ENCODE measurements at regions not wholly inside any gene's neighbourhood (a gene's known extent, or its start where the extent isn't known, plus 50 kb on each side); places are given as distances from the start of the nearest gene placed in this dataset.

DNA sequence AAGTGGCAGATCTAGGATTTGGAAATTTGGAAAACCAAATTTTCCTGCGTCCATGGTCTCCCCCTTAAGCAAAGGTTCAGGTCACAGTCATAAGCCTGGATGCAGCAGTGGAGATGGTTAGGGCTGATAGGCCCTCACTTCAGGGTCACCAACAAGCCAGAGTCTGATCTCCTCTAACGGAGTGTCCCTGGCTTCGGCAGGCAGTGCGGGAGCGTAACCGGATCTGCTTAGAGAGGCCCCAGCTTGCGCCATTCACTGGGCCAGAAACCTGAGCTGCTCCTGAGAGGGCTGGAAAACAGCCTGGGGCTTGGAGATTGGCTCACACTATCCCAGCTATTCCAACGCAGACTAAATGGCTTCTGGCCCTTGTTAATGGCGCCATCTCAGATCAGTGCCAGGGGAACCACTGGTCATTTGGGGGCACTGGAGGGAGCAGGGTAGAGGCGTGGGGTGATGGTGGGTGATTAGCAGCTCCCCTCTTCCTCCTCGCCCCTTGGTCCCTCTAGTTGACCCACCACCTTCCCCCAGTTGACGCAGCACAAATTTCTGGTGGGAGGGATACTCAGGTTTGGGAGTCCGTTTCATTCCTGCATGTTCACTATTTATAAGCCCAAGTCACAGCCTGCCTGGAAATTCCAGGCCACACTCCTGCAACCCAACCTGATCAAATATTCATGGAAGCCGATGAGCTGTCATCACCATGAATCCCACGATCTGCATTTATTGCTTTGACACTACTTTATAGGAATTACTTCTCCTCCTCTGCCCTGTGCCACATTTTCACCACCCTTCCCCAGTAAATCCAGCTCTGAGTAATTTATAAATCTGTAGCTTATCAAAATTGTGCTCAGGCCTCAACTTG is 134.6 kb upstream of the CPEB4 start:
- no CpG with 5 or more reads among the region's 15 CpGs for WGBS, 2 donors (ENCODE audit: extremely low coverage in 2 of 2, insufficient read length in 2 of 2, insufficient replicate concordance in 1 of 2)
- H3K36me3 ChIP-seq (replicated peaks in 1 of 2; ENCODE audit: control insufficient read depth in 2 of 2, insufficient read depth in 2 of 2, low read length in 2 of 2) = no peaks in the 10 kb centered on the region
- peak overlapping the region; percentile 0 for H4K8ac ChIP-seq (ENCODE audit: low read depth, low read length)

DNA sequence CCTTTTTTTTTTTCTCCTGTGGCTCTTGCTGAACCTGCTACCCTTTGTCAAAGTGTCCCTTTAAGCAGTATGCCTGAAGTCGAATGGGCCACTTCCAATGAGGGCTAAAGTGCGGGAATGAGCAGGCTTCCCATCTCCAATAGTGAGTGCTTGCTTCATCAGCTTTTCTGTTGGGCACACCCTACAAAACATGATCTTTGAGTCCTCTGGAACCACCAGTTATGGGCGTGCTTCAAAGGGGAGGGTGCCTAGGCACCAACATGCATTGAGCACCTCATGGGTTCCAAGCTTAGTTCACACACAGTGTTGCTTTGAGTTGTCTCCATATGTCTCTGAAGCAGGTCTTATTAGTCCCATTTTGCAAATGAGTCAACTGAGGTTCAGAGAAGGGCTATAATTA is 132.8 kb upstream of the CPEB4 start:
- H3K18ac ChIP-seq (ENCODE audit: low read length) = no peak overlapping the region
- no CpG with 5 or more reads among the region's 3 CpGs for WGBS, 2 donors (ENCODE audit: extremely low coverage in 2 of 2, insufficient read length in 2 of 2, insufficient replicate concordance in 1 of 2)

More for the DNA sequence above, 134.6 kb upstream of the CPEB4 start:
- no peaks in the 10 kb centered on the region for H3K27me3 ChIP-seq (ENCODE audit: control insufficient read depth in 3 of 3, insufficient read depth in 3 of 3, low read depth in 1 of 3, low read length in 3 of 3)
- peak overlapping the region; percentile 66 for H3K27ac ChIP-seq (replicated peaks; ENCODE audit: low read length)
- H3K14ac ChIP-seq (ENCODE audit: low read length) = no peak overlapping the region
- no peak overlapping the region for H3K4me3 ChIP-seq (ENCODE audit: low read length in 2 of 2)
- no peak overlapping the region for H3K4ac ChIP-seq (ENCODE audit: low read length)
- H2BK5ac ChIP-seq (ENCODE audit: low read length) = peak overlapping the region; percentile 14
- H3K23ac ChIP-seq (ENCODE audit: low read depth, low read length, poor library complexity) = no peak overlapping the region
- no peaks in the 10 kb centered on the region for H3K79me1 ChIP-seq (ENCODE audit: low read depth, low read length)
- H2BK15ac ChIP-seq (ENCODE audit: low read length) = no peak overlapping the region
- no peak overlapping the region for H2AK5ac ChIP-seq (ENCODE audit: low read depth, low read length)
- peak overlapping the region; percentile 87 for H4K91ac ChIP-seq (ENCODE audit: low read depth, low read length, poor library complexity)
- H3K18ac ChIP-seq (ENCODE audit: low read length) = peak overlapping the region; percentile 80
- H3K4me1 ChIP-seq (ENCODE audit: control insufficient read depth in 2 of 2, insufficient read depth in 1 of 2, low read depth in 1 of 2, low read length in 2 of 2) = peaks cover 9 to 10% of the 10 kb centered on the region in 2 donors
- H2AFZ ChIP-seq (ENCODE audit: low read length) = peak overlapping the region; percentile 80
- peak; percentile 62 for DNase-seq (ENCODE audit: low spot score)
- H2BK120ac ChIP-seq (ENCODE audit: low read depth, low read length) = no peak overlapping the region
- no peak overlapping the region for H3K4me2 ChIP-seq (ENCODE audit: insufficient read depth, low read length, poor library complexity, severe bottlenecking)
- no peak overlapping the region for H3K9ac ChIP-seq (ENCODE audit: low read depth, low read length, poor library complexity)
- H2BK12ac ChIP-seq (ENCODE audit: low read length) = peak overlapping the region; percentile 64
- no peaks in the 10 kb centered on the region for H3K9me3 ChIP-seq (replicated peaks in 1 of 2; ENCODE audit: control insufficient read depth in 2 of 2, insufficient read depth in 1 of 2, low read depth in 1 of 2, low read length in 2 of 2)

DNA sequence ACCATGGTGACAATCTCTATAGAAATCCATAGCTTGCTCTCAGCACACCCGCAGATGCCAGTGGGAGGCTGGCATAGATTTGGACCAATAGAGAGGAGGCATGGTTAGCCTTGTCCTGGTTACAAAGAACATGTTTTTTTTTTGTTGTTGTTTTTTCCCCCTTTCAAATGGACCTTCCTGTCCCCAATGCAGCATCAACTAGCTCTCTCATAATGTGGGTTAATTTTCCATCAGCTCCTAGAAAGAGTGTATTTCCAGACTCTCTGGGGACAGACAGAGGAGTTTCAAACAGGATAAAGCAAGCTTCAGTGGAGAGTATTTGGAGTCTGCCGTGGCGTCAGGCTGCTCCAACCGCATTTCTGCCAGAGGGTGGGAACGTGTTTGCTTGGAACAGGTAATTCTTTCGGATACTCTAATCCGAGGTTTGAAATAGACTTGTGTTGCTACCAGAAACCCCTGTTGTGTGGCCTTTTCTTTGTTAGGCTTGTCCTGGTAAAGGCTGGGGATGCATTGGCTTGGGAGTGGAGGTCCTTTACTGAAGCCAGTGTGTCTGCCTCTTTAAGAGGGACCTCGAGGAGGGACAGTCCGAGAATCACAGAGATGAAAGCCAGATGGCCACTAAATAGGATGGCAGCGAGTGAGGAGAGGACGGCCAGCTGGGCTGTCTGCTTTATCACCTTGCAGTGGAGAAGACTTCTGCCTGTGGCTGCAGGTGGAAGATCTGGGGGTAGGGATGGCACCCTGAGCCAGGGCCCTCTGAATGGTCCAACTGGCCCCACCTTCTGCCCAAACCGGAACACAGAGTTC is 130.5 kb upstream of the CPEB4 start:
- no peak overlapping the region for H4K91ac ChIP-seq (ENCODE audit: low read depth, low read length, poor library complexity)
- H3K4ac ChIP-seq (ENCODE audit: low read length) = no peak overlapping the region
- WGBS, 2 donors (ENCODE audit: extremely low coverage in 2 of 2, insufficient read length in 2 of 2, insufficient replicate concordance in 1 of 2) = no CpG with 5 or more reads among the region's 12 CpGs
- H3K36me3 ChIP-seq (replicated peaks in 1 of 2; ENCODE audit: control insufficient read depth in 2 of 2, insufficient read depth in 2 of 2, low read length in 2 of 2) = no peaks in the 10 kb centered on the region
- H3K4me2 ChIP-seq (ENCODE audit: insufficient read depth, low read length, poor library complexity, severe bottlenecking) = no peak overlapping the region
- H2AFZ ChIP-seq (ENCODE audit: low read length) = no peak overlapping the region
- no peak overlapping the region for H3K4me3 ChIP-seq (ENCODE audit: low read length in 2 of 2)
- H3K27me3 ChIP-seq (ENCODE audit: control insufficient read depth in 3 of 3, insufficient read depth in 3 of 3, low read depth in 1 of 3, low read length in 3 of 3) = no peaks in the 10 kb centered on the region
- no peak overlapping the region for H3K9ac ChIP-seq (ENCODE audit: low read depth, low read length, poor library complexity)
- peak overlapping the region; percentile 49 for H2BK15ac ChIP-seq (ENCODE audit: low read length)
- H2BK120ac ChIP-seq (ENCODE audit: low read depth, low read length) = no peak overlapping the region
- no peak overlapping the region for H3K23ac ChIP-seq (ENCODE audit: low read depth, low read length, poor library complexity)
- no peak overlapping the region for H2BK5ac ChIP-seq (ENCODE audit: low read length)
- no peaks in the 10 kb centered on the region for H3K79me1 ChIP-seq (ENCODE audit: low read depth, low read length)
- DNase-seq (ENCODE audit: low spot score) = no peak
- H3K14ac ChIP-seq (ENCODE audit: low read length) = no peak overlapping the region
- H3K9me3 ChIP-seq (replicated peaks in 1 of 2; ENCODE audit: control insufficient read depth in 2 of 2, insufficient read depth in 1 of 2, low read depth in 1 of 2, low read length in 2 of 2) = no peaks in the 10 kb centered on the region
- no peak overlapping the region for H3K27ac ChIP-seq (replicated peaks; ENCODE audit: low read length)
- H2AK5ac ChIP-seq (ENCODE audit: low read depth, low read length) = peak overlapping the region; percentile 29
- H3K4me1 ChIP-seq (ENCODE audit: control insufficient read depth in 2 of 2, insufficient read depth in 1 of 2, low read depth in 1 of 2, low read length in 2 of 2) = peaks cover 9 to 11% of the 10 kb centered on the region in 2 donors
- no peak overlapping the region for H4K8ac ChIP-seq (ENCODE audit: low read depth, low read length)
- peak overlapping the region; percentile 23 for H3K18ac ChIP-seq (ENCODE audit: low read length)
- peak overlapping the region; percentile 19 for H2BK12ac ChIP-seq (ENCODE audit: low read length)

More for the DNA sequence above, 132.8 kb upstream of the CPEB4 start:
- H3K23ac ChIP-seq (ENCODE audit: low read depth, low read length, poor library complexity) = no peak overlapping the region
- no peaks in the 10 kb centered on the region for H3K27me3 ChIP-seq (ENCODE audit: control insufficient read depth in 3 of 3, insufficient read depth in 3 of 3, low read depth in 1 of 3, low read length in 3 of 3)
- no peaks in the 10 kb centered on the region for H3K79me1 ChIP-seq (ENCODE audit: low read depth, low read length)
- H2BK12ac ChIP-seq (ENCODE audit: low read length) = no peak overlapping the region
- no peak for DNase-seq (ENCODE audit: low spot score)
- no peak overlapping the region for H2AFZ ChIP-seq (ENCODE audit: low read length)
- no peak overlapping the region for H3K27ac ChIP-seq (replicated peaks; ENCODE audit: low read length)
- no peak overlapping the region for H2BK15ac ChIP-seq (ENCODE audit: low read length)
- H2BK120ac ChIP-seq (ENCODE audit: low read depth, low read length) = no peak overlapping the region
- H3K36me3 ChIP-seq (replicated peaks in 1 of 2; ENCODE audit: control insufficient read depth in 2 of 2, insufficient read depth in 2 of 2, low read length in 2 of 2) = no peaks in the 10 kb centered on the region
- H4K91ac ChIP-seq (ENCODE audit: low read depth, low read length, poor library complexity) = no peak overlapping the region
- H4K8ac ChIP-seq (ENCODE audit: low read depth, low read length) = no peak overlapping the region
- no peaks in the 10 kb centered on the region for H3K9me3 ChIP-seq (replicated peaks in 1 of 2; ENCODE audit: control insufficient read depth in 2 of 2, insufficient read depth in 1 of 2, low read depth in 1 of 2, low read length in 2 of 2)
- no peak overlapping the region for H3K4ac ChIP-seq (ENCODE audit: low read length)
- H2BK5ac ChIP-seq (ENCODE audit: low read length) = no peak overlapping the region
- H3K4me2 ChIP-seq (ENCODE audit: insufficient read depth, low read length, poor library complexity, severe bottlenecking) = no peak overlapping the region
- H3K9ac ChIP-seq (ENCODE audit: low read depth, low read length, poor library complexity) = no peak overlapping the region
- H3K4me1 ChIP-seq (ENCODE audit: control insufficient read depth in 2 of 2, insufficient read depth in 1 of 2, low read depth in 1 of 2, low read length in 2 of 2) = peaks cover 9 to 10% of the 10 kb centered on the region in 2 donors
- no peak overlapping the region for H2AK5ac ChIP-seq (ENCODE audit: low read depth, low read length)
- H3K4me3 ChIP-seq (ENCODE audit: low read length in 2 of 2) = no peak overlapping the region
- no peak overlapping the region for H3K14ac ChIP-seq (ENCODE audit: low read length)

DNA sequence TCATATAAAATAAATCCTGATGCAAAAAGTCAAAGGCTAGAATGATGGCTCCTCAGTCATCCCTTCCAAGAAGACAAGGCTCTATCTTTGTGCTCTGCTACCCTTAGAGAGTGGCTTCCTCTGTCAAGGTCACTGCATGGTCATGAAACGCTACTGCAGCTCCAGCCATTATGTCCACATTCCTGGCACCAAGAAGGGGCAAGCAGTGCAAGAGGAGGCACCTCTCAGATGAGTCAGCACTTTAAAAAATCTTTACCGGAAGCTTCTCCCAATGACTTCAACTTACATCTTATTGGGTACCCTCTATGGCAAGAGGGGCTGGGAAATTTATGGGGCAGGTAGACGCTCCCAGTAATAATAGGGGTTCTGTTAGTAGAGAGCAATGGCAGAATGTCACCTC is 129.5 kb upstream of the CPEB4 start:
- no CpG with 5 or more reads among the region's 3 CpGs for WGBS, 2 donors (ENCODE audit: extremely low coverage in 2 of 2, insufficient read length in 2 of 2, insufficient replicate concordance in 1 of 2)
- no peak overlapping the region for H3K4ac ChIP-seq (ENCODE audit: low read length)
- no peak for DNase-seq (ENCODE audit: low spot score)

More for the DNA sequence above, 129.5 kb upstream of the CPEB4 start:
- H2AK5ac ChIP-seq (ENCODE audit: low read depth, low read length) = no peak overlapping the region
- no peak overlapping the region for H2BK15ac ChIP-seq (ENCODE audit: low read length)
- H3K27me3 ChIP-seq (ENCODE audit: control insufficient read depth in 3 of 3, insufficient read depth in 3 of 3, low read depth in 1 of 3, low read length in 3 of 3) = no peaks in the 10 kb centered on the region
- no peak overlapping the region for H3K27ac ChIP-seq (replicated peaks; ENCODE audit: low read length)
- no peak overlapping the region for H2BK120ac ChIP-seq (ENCODE audit: low read depth, low read length)
- H3K9ac ChIP-seq (ENCODE audit: low read depth, low read length, poor library complexity) = no peak overlapping the region
- no peak overlapping the region for H2AFZ ChIP-seq (ENCODE audit: low read length)
- no peak overlapping the region for H4K8ac ChIP-seq (ENCODE audit: low read depth, low read length)
- H3K79me1 ChIP-seq (ENCODE audit: low read depth, low read length) = no peaks in the 10 kb centered on the region
- H3K14ac ChIP-seq (ENCODE audit: low read length) = no peak overlapping the region
- peaks cover 3 to 8% of the 10 kb centered on the region in 2 donors for H3K4me1 ChIP-seq (ENCODE audit: control insufficient read depth in 2 of 2, insufficient read depth in 1 of 2, low read depth in 1 of 2, low read length in 2 of 2)
- H3K4me2 ChIP-seq (ENCODE audit: insufficient read depth, low read length, poor library complexity, severe bottlenecking) = no peak overlapping the region
- H3K4me3 ChIP-seq (ENCODE audit: low read length in 2 of 2) = no peak overlapping the region
- no peaks in the 10 kb centered on the region for H3K36me3 ChIP-seq (replicated peaks in 1 of 2; ENCODE audit: control insufficient read depth in 2 of 2, insufficient read depth in 2 of 2, low read length in 2 of 2)
- no peak overlapping the region for H2BK5ac ChIP-seq (ENCODE audit: low read length)
- H4K91ac ChIP-seq (ENCODE audit: low read depth, low read length, poor library complexity) = no peak overlapping the region
- H3K9me3 ChIP-seq (replicated peaks in 1 of 2; ENCODE audit: control insufficient read depth in 2 of 2, insufficient read depth in 1 of 2, low read depth in 1 of 2, low read length in 2 of 2) = no peaks in the 10 kb centered on the region
- H3K23ac ChIP-seq (ENCODE audit: low read depth, low read length, poor library complexity) = no peak overlapping the region
- no peak overlapping the region for H3K18ac ChIP-seq (ENCODE audit: low read length)
- H2BK12ac ChIP-seq (ENCODE audit: low read length) = no peak overlapping the region
